CD4-positive, alpha-beta T cell treated with Interleukin-4 for 4 hours (primary cell): ENCODE measurements at regions not wholly inside any gene's neighbourhood (a gene's known extent, or its start where the extent isn't known, plus 50 kb on each side); places are given as distances from the start of the nearest gene placed in this dataset.

Experiments
- DNase-seq: peaks from one replicate; pipeline ENCODE4 v3.0.0-alpha.2; 2020

DNA sequence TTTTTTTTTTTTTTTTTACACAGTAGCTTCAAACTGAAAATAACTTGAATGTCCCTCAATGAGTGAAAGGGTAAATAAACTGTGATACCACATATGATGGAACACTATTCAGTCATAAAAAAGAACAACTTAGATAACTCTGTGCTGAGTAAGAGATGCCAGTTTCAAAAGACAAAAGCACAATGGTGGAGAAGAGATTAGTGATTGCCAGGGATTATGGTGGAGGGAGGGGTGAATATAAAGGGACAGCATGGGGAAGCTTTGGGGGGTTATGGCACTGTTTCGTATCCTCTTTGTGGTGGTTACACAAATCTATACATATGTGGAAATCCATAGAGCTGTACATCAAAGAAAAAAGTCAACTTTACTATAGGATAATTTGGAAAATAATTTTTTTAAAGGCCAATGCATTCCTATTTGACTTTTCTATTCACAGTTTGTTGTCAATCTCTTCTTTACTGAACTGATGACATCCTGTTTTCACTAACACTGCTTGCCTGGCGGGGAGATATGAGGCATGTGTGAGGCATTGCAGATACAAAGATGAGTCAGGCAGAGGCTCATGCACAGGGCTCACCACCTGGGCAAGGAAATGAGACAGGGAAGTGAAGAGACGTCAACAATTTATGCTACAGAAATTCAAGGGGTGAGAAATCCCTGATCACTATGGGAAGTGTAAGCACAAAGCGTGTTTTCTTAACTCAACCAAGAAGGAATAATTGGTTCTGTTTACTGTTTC lies 302.7 kb downstream of the DUSP10 start:
- peak; percentile 70 for DNase-seq

DNA sequence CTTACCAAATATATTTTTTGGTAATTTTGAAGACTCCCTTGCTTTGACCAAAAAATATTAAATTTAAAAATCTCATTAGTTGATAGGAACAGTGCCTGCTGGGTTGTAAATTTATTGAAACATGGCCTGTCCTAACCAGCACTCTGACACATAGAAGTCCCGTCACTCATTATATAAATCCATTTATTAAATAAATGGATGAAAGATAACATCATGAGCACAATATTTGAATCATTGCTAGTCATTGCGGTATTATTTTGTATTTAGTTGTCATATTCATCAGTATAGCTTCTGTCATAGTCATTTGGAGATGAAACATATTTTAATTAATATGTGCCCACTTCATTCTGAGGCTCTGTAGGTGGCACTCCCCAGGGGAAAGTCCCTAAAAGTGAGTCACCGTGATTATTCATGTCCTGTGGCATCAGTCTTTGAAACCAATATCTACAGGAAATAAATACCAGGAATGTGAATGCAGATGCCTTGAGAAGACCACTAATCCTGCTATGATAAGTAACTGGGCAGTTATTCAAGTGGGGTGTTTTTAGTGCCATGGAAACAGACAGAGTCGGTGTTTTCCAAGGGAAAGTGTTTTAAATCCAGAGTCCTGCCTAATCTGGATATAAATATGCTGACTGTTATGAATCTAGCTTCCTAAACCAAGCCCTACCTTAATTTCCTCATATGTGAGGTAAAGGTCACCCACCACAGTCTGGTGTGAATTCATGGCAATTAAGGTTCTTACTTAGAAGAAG lies 302.0 kb downstream of the DUSP10 start:
- peak; percentile 75 for DNase-seq

DNA sequence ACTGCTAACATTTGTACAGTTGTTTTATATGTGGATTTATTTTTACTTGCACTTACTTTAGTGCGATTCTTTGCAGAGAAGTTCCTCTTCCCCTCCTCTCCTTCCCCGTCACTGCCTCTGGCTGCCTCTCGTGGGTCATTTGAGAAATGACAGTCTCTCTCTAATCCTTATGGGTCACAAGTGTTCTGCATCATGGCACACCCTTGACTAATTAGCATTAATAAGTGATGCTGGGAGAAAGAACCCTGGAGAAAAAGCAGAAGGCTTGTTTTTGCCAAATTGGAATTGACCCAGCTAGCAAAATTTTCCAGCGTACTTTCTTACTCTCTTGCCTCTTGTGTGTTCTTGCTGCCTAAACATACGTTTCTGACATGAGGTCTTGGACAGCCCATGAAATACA lies 301.2 kb downstream of the DUSP10 start:
- DNase-seq, result no peak

DNA sequence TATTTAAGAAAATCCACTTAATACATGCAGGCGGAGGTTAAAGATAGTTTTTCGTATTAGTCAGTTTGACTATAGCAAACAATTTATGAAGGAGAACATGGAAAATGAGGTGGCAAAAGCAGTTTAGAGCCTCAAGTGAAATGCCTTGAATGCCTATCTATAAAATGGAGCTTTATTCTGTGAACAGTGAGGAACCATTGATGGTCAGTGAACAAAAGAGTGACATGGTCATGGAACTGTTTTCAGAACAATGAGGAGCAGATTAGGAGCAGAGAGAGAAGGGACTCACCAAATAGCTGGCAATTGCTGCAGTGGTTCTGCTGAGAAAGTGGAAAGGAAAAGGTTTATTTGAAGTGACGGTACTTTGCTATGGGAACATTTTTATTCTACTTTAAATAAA lies 299.8 kb downstream of the DUSP10 start:
- no peak for DNase-seq

DNA sequence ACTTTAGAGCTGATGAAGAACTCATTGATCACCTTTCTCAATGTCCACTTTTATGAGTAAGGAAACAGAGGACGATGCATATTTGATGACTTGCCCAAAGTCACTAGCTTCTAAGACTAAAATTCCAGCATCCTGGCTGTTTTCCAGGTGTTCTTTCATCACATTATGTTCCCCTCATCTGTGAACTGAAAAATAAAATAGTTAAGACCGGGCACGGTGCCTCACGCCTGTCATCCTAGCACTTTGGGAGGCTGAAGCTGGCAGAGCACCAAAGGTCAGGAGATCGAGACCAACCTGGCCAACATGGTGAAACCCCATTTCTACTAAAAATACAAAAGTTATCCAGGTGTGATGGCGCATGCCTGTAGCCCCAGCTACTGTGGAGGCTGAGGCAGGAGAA lies 297.5 kb downstream of the DUSP10 start:
- DNase-seq, result no peak

DNA sequence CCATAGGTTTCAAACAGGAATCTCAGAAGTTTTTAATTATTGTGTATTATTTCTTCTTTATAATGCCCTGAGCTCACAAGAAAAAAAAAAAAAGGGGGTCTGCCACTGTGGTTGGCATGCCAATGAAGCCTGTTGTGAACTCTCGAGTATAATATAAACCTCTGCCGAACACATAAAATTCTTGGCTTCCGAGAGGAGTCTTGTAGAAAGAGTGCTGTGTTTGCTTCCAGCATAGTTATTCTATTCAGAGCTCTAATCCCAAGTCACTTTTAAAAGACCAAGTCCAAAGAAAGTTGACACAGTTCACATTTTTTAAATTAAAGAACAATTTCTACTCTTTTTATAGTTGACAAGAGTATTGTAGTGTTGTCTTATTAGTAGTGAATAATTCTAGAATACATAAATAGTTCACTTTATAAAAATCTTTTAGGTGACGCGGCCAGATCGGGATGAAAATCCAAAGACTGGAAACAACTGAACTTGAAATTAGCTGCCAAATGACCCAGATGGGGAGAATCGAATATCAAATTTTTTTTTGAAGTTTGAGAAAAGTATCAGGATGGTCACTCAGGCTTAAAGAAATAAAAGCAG lies 293.2 kb downstream of the DUSP10 start:
- no peak for DNase-seq

DNA sequence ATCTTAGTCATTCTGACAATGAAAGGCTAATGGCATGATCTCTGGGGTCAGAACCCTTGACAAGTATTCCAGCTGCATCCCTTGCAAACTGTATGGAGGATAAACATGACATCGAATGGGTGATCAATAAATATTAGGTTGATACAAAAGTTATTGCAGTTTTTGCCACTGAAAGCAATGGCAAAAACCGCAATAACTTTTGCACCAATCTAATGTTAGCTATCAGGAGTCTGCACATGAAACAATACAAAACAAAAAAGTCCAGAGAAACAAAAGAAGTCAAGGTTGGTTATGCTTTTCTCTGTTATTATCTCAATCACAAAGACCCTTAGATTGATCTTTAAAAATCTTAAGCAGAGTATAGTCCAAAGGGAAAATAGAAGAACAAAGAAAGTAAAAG lies 292.7 kb downstream of the DUSP10 start:
- DNase-seq, result no peak

DNA sequence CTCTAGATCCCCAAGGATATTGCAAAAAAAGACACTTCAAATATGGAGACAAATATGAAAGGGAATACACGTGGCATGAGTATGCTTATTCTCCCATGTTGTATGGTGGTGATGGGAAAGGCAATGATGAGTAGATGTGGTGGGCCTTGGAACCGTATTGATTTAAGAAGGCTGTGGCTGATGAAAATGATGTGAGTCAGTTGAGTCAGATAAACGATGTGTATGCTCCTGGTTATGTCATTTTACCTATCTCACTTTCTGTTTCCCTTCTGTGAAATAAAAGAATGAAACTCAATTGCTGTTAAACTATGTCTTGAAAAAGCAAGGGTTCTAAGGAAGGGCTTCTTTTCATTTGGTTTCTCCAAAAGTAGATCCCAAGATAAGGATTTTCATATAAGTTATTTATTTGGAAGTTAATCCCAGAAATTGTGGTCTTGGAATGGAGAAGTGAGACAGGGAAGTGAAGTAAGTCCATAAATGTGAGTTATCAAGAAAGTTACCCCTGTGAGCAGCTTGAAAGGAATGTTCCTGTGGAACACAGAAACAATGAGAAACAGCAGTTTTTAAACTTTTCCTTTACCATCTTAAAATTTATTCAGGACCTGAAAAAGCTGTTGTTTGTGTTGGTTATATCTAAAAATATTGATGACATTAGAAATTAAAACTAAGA lies 292.0 kb downstream of the DUSP10 start:
- DNase-seq, result no peak

DNA sequence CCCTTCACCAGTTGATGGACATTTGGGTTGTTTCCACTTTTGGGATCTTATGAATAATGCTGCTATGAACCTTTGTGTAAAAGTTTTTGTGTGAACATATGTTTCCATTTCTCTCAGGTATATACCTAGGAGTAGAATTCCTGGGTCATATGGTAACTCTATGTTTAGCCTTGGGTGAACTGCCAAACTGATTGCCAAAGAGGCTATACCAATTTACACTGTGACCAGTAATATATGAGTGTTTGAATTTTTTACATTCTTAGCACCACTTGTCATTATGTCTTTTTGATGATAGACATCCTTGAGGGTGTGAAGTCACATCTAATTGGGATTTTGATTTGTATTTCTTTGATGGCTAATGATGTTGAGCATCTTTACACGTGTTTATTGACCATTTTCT lies 290.1 kb downstream of the DUSP10 start:
- DNase-seq, result no peak

DNA sequence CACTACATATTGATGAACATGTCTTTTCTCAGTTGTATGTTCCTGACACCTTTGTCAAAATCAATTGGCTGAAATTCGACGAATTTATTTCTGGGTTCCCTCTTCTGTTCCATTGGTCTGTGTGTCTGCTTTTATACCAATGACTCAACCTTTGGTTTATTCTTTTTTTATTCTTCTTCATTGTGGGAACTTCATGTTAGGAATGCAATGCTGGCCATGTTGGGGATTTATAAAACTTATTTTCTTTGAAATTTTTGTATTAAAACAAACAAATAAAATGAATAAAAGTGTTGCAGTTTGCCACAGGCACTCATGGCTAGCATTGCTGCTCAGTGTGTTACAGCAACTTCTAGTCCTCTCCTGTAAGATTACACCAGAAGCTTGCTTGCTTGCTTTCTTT lies 287.8 kb downstream of the DUSP10 start:
- DNase-seq, result no peak

DNA sequence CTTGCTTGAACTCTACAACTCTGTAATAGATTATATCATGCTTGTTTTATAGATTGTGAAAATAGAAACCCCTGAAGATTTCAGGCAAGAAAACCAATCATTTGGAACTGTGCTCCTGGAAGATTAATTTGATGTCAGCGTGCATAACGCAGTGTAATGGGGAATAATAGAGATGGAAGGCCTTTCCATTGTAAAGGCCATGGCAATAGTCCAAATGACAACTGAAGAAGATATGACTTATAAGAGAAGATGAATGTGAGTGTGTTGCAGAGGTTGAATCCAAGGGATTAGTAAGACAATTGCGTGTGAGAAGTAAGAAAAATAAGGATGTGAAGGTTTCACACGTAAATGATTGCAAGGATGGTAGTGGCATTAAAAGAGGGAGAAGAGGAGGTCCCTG lies 285.0 kb downstream of the DUSP10 start:
- DNase-seq, result no peak

DNA sequence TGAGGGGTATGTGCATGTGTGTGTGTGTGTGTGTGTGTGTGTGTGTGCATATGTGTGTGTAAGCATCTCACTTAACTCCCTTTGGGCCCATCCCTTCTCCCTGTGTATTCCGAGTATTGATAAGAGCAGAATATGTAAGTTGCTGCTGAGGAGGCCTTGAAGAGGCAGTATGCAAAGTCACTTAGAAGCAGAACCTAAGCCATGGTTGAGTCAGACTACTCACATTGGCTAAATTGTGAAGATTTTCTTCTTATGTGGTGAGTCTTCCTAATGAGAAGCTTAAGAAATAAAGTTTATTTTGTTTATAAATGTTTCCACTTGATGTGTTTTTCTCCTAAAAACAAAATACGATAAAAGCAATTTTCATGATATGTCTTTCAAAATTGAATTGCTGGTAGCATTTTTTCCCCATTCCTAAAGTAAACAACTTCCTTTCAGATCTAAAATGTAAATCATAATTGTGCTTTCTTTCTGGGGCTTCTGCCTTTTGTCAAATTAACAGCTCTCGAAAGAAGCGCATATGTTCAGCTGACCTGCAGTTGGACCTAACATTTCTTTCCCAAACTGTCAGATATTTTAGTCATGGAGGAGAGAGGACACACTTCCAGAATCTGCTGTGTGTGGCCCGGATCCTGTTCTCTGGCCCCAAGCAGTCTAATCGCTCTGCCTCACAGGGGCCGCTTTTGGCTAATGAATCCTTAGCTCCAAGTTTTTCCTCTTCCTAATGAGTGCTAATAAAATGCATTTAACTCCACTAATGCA lies 284.0 kb downstream of the DUSP10 start:
- no peak for DNase-seq

DNA sequence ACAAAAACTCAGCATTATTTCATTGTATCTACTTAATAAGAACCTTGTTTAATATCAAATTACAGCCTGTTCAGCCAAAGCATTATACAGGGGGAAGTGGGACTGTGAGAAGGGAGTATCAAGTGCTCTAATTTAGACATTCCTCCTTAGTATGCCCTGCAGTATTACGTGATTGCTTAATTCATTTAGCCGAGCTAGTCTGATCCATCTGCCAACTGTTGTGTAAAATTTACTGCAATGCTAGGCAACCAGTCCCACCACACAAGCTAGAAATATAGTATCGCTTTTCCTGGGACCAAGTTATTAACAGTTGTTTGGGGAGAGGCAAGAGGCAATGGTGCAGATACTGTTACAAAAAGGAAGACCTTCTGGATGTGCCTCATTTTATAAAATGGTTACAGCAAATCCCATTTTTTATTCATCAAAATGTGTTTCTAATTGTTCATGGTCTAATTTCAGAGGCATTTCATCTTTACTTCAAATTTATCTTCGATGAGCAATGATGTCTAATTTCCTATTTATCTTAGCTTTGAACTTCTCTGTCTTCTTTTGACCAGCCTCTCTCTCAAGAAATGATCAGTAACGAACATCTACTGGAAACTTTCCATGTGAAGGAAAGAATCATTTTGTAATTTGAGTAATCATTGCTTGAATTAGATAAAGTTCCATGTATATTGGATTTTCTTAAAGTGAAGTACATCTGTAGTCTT lies 283.3 kb downstream of the DUSP10 start:
- no peak for DNase-seq

DNA sequence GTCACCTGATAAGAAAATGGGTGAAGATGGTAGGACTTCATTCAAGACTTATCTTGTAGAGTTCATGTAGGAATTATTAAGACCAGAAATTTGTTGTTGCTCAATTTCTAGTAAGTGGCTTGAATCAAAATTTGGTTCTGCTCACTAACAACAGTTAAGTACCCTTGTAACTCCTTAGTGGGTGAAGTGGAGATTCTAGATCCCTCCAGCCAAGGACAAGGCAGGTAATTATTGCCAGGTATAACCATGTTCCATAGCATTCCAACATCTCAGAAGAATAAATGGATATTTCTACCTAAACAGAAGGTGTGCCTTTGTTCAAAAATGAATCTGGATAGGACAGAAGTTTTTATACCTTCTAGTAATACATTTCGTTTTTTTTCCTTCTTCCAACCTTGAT lies 282.3 kb downstream of the DUSP10 start:
- DNase-seq, result no peak

DNA sequence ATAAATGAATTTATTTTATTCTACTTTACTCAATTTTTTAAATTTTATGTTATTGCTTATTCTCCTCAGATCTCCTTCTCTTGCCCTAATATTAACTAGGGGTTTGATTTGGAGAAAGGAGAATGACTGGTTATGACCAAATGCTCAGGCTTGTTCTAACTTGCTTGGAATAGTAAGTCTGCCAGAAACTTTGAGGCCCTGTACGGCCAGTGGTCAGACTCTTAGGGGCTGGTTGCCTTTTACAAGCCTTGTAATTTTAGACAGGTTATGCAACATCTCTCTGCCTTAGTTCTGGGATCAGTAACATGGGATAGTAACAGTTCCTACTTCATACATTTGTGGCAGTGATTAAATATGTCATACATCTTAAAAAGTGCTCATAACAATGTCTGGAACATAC lies 279.5 kb downstream of the DUSP10 start:
- no peak for DNase-seq

DNA sequence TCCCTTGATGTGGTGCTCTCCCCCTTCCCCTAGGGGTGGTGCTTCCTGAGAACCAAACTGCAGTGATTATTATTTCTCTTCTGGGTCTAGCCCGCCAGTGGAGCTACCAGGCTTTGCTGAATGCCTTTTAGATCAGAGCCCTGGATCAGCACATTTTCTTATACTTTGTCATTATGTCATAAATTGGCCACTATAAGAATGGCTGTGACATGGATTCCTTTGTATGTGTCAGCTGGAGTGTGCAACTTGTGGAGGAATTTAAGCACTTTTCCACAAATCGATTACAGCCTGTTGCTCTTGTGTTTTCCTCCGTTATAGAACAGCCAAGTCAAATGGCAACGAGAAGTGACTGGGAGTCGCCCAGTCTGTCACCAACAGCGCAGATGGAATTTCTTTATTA lies 273.3 kb downstream of the DUSP10 start:
- no peak for DNase-seq

DNA sequence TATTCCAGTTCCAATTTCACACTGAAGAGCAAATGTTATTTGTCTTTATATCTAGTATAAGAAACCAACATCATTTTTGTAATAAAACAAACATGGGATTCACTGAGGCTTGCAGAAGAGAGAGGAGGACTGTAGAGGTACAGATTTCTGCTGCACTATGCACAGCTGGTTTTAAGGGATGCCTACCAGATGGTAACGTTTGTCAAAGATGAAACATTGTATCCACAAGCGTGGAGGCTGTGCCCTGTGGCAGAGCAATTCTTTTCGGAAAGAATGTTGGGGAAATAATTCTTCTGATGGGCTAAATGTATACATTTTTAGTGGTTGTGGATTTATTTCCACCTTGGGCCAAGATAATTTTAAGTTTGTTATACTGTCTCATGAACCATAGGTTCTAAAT lies 272.4 kb downstream of the DUSP10 start:
- no peak for DNase-seq

DNA sequence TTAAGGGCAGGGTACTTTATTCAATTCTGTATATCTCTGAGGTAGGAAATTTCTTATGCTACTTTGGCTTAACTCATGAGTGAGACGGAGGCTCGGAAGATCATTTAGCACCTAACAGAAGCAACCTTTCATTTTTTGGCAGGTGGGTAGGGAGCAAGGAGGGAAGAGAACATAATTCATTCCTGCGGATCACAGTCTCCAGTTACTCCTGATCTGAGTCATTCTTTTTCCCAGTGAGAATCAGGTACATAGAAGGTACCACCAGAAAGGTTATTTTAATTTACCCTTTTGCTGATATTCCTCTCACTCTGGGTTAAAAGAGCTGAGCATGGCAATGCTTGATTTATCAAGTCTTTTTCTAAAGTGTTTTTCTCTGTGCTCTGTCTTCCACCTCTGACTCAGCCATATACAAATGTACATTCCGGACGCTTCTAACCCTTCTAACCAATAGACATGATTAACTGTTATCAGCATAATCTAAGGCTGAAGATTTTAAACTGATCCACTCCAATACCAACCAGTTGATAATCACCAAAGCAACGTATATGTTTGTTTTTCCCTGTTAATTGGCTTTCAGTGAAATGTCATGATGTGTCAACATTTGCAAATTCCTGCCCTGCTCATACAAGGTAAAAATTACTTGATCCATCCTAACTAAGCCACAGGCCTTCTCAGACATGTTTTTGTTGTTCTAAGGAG lies 271.7 kb downstream of the DUSP10 start:
- no peak for DNase-seq

DNA sequence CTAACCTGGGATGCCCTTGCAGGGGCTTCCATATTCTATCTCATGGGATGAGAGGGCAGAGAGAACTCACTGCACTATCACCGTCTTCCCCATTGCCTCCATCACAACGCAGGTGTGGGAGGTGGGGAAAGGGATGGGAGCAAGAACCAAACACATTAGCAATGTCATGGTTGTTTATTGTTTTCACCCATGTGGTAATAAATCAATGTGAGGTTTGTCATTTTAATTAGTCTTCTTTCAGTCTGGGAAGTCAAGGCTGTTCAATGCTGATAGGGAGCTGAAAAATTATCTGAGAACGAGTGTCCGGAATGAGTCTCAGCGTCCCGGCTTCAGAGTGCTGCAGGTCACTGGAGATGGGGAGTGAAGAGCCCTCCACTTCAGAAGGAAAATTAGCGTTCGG lies 268.5 kb downstream of the DUSP10 start:
- no peak for DNase-seq

DNA sequence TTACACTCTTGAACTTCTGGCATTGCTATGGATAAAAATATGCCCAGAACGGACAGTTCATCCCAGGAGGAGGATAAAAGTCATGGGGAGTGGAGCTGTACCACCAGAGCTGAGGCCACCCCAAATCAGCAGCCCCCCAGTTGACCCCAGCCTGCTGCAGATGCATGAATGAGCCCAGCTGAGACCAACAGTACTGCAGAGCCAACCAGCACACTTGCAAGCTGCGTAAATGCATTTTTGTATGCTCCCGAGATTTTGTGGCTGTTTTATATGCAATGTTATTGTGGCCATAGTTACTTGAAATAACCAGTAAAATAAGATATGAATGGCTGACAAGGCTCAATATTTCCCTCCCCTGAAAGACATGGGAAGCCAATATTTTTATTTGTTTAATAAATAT lies 264.6 kb downstream of the DUSP10 start:
- no peak for DNase-seq
